ENCODE measurements at regions not wholly inside any gene's neighbourhood (a gene's known extent, or its start where the extent isn't known, plus 50 kb on each side); places are given as distances from the start of the nearest gene placed in this dataset.
A peak's percentile ranks its signal among the peaks of the same experiment; 100 is the strongest.
"Not testable (repeated sequence)": the region's sequence is repeated elsewhere in the genome, so short reads cannot be mapped to it uniquely, and the experiment has no call there.

DNA sequence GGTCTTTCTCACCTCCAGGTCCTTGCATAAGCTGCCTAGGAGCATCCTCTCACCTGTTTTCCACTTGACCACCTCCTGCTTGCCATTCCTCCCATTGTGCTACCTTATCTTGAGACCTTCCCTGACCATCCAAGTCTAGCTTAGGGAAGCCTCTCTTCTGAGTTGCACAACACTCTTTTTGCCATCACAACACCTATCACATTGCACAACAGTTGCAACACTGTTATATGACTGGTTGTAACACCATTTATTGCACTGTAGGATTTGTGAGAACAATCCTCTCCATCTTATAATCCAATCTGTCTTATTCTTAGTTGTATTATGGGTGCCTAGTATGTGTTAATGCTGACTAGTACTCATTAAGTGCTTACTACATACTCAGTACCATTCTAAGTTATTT lies 488.7 kb downstream of the OMA1 start:
- ATAC-seq, result no peak

DNA sequence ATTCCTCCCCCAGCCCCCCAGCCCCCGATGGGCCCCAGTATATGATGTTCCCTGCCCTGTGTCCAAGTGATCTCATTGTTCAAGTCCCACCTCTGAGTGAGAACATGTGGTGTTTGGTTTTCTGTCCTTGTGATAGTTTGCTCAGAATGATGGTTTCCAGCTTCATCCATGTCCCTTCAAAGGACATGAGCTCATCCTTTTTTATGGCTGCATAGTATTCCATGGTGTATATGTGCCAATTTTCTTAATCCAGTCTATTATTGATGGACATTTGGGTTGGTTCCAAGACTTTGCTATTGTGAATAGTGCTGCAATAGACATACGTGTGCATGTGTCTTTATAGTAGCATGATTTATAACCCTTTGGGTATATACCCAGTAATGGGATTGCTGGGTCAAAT lies 495.3 kb downstream of the OMA1 start:
- not testable (repeated sequence) for ATAC-seq

DNA sequence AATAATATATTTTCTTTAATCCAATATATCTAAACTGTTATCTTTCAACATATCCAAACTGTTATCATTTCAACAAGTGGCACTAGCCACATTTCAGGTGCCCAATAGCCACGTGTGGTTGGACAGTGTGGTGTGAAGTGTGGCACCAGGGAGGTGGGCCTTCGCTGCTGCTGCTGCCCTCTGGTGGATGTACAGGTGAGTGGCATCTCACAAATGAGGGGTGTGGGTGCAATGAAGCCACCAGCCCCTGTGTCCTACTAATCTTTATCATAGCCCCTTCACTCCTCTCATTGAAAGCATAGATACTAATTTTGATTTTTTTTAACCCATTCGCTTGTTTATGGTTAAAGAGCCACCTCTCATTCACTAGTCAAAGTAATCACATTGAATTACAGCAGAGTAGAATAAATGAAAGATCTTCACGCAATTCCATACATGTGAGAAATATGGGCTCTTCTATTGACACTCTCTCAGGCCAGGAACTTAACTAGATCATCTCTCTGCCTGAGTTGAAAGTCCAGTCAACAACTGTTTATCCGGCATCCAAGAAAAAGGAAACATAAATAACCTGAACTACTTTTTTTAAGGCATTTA lies 499.2 kb downstream of the OMA1 start:
- peak in 1 of 2 donors; percentile 35 for ATAC-seq

DNA sequence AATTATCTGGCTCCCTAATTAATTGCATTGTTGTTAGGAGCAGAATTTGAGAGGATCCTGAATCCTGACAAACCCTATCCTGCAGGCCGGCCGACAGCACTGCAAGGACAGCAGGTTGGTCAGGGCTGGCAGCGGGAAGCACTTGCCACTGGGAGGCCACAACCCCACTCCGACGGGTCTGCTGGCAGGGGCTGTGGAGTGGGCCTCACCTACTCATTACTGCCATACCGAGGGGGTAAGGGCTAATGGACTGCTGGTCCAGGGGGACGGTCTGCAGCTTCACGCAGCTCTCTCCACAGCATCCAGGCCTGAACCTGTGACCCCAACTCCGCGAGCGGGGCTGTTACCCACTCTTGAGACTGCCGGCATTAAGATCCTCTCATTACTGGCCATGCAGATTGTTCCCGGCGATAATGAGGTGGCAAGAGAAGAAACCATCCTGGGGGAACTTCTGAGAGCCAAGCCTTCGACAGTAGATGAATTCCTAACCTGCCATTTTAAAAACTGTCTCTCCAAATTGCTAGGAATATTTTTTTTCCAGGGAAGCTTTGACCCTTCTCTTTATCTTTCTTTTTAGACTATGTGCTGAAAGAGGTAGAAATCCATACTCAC lies 501.3 kb downstream of the OMA1 start:
- ATAC-seq, result no peak

DNA sequence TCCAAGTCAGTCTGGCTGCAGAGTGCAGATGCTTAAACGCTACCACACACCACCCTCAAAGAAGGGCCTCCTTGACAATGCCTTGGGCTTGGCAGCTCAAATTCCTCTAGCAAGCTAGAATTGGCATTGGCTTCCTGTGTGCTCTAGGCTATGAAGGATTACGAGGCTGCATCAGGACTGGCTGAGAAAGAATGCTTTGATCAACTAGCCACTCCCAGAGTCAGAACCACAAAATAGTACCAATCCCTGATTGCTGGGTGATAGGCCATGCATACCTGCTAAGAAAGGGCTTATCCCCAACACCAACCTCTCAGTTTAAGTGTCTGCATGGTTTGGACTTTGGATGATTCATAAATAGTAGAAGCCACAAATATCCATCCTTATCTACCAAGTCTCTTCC lies 504.9 kb downstream of the OMA1 start:
- ATAC-seq, result no peak

DNA sequence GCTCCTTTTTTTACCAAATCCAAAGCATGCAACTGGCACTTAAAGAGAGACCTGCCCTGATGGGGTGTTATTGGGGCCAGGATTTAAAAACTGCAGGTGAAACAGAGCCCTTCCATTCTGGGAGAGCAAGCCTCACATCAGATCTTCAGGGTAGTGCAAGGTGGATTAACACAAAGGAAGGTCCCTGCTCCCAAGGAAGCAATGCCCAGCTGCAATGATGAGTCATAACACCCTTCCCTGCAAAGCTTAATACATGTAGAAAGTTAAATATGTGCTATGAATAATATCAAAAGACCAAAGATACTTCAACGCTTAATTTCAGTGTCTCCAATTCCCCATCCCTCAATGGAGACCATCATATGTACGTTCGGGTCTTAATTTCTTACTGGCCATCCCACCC lies 508.0 kb downstream of the OMA1 start:
- no peak for ATAC-seq

DNA sequence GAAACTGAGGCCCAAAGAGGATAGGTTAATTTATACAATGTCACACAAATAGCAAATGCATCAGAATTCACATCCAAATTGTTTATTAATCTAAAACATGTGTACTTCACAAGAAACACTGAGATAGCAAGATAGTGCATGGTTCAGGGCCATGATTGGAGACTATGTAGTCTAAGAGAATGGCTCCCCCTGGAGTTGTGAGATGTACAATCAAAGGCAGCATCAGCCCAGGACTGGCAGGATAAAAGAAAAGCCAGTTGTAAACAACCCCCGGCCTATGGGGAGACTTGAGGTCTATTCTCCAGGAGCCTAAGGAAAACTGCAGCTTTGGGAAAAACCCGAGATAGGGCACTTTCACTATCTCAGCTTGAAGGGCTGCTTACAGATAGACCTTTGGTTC lies 511.0 kb downstream of the OMA1 start:
- no peak for ATAC-seq

DNA sequence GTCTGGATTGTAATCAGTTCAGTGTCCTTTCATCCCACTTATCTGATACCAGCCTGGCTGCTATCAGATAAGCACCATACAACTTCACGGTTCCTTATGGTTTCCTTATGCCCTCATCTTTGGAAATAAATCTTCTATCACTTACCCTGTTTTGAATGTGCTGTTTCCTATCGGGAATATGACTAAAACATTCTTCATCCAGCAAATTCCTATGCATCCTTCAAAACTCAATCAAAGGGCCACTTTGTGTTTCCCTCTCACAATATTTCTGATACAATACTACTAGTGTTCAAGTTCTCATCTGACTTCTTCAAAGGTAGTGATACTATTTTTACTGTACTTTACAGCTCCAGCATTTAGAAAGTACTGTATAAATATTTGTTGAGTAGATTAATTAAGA lies 513.2 kb downstream of the OMA1 start:
- ATAC-seq, result no peak

DNA sequence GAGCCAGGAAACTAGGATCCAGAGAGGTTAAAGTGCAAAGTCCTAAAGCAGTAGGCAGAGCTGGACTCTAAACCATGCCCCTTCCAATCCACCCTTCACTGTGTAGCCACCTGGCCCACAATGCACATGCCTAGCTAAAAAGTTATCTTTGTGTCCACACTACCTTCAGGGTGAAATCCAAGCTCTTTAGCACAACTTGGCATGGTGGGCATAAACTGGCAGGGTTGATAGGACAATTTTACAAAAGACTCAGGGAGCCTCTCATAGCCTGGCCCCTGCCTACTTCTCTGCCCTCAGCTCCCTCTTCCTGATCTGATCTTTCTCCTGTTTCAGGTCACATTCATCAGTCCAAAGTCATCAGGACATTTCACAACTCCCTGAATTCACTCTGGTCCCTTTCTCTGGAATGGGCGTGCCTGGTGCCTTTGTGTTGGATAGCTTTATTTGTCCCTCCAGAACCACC lies 513.9 kb downstream of the OMA1 start:
- no peak for ATAC-seq

DNA sequence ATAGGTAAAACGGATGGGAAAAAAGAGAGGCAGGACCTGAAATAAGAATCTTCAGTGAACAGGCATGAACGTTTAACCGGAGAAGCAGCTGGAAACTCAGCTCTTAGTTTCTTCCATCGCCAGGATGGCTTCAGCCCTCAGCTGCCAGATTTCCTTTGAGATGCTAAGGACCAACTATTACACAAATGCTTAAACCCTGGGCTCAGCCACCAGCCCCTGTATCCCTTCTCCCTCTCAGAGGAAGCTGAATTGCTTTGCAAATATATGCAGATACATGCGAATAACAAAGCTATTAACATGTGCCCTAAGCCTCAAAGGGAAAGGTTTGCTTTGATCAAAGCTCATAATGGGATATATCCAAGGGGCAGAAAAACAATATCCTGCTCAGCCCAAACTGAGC lies 515.1 kb downstream of the OMA1 start:
- ATAC-seq, result no peak

DNA sequence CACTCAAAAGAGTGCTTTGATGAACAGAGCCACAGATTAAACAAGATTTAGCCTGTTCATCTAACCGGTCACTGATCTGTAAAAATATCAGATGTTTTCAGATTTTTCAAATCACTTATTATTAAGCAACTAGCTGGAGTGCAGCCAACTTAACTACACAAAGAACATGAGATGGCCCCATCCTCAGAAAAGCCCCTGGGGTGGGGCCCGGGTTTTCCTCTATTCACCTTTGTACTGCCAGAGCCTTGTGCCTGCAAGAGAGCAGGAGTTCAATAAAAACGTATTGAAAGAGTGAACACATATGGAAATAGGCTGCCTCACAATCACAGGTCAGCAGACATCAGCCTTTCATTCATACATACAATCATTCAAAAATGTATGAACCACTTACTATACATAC lies 516.1 kb downstream of the OMA1 start:
- no peak for ATAC-seq

DNA sequence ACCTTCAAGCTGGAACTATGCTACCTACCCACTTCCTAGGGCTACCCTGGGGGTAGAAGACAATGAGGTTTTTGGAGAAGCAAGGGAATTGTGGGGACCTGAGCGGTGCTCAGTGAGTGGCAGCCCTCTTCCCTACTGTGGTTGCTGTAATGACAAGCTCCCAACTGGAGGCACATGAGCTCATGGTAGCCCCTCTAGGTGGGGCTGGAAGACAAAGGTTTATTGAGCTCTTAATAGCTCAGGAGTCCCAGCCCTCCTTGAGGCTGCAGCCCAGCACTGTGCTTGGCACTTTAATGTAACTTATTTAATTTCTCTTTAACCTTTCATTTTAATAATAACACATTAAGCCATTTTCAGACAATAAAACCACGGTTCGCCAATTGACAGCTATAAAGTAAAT lies 528.9 kb downstream of the OMA1 start:
- no peak for ATAC-seq

DNA sequence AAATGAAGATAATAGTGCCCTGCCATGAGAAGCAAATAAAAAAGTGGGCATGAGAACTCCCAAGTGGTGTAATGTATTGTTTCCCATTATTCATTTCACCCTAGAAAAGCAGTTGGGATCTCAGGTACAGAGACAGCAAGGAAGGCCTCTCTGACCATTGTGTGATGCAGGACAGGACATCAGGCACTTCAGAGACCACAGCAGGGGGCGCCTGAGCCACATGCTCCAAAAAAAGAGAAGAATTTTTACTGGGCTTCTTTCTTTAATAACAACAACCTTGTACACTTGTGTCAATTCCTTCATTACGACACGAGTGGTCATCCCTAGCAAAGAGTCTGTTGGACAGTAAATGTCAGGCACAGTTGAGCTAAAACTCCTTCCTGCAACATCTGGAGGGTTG lies 533.3 kb downstream of the OMA1 start:
- ATAC-seq, result no peak

DNA sequence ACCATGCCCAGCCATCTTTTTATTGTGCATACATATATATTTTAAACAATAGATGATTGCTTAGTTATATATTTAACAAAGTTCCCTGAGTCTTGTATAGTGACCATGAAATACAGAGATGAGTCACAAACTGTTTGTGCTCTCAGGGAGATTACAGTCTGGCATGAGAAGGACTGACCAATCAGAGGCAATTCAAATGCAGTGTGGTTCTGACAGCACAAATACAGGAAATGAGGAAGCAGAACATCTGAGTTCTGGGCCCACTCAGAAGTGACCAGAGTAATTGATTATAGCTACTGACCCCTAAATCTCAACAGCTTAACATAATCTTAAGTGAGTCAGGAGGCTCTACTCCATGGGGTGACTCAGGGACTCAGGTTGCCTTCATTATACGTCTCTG lies 534.5 kb downstream of the OMA1 start:
- no peak for ATAC-seq

DNA sequence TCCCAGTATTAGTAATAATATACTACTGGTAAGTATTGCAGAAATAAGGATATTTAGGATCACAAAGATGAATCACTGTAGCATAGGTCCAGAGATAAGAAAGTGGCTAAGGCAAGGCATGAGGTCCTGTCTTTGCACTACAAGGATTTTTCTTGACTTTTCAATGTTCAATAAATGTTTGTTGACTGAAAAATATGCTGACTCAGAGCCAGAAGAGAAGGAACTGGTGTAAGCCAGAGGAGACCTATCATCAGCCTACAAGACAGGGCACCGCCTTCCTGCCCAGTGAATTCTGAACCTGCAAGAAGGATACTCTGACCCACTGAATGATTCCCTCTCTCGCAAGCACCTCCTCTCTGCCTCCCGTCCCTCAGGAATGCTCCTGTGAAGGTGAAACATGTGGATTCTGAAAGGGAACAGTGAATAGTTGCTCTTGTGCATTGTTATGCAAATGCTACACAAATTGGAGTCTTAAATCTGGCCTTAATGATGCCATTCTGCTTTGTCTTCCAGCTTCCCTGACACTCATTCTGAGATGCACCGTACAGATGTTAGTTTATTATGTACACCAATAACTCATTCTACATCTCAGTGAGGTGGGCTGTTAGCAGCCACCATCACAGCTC lies 540.0 kb downstream of the OMA1 start:
- ATAC-seq, result no peak

DNA sequence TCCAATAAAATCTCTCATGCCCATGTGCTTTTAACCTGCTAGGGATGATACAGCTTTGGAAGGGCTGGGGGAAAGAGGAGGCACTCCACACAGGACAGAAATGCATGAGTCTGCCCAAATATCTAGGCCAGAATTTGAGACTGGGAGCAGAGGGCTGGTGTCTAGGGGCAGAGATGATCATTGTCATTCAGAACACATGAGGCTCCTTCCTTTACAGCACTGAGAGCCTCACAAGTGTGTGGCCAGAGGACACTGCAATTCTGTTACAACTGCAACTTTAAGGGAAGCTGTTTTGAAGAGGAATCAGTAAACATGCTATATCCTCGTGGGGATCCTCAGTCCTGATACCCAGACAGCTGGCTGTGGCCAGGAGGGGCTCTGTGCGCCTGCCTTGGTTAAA lies 541.3 kb downstream of the OMA1 start:
- no peak for ATAC-seq

DNA sequence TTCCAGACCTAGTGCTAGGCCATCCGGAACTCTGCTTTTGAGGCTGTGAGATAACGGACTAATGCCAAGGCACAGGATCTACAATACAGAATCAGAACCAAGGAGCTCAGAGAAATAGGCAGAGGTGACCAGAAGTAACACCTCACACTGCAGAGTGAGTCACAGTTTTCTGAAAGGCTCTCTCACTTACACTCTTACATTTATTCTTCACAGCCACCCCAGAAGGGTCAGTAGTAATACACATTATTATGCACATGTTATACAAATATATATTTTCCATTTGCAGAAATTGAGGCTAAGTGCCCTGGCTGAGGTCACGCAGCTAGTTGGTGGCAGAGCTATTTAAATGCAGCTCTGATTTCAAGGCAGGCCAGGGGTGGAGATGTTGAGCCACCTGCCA lies 542.5 kb downstream of the OMA1 start:
- ATAC-seq, result no peak

DNA sequence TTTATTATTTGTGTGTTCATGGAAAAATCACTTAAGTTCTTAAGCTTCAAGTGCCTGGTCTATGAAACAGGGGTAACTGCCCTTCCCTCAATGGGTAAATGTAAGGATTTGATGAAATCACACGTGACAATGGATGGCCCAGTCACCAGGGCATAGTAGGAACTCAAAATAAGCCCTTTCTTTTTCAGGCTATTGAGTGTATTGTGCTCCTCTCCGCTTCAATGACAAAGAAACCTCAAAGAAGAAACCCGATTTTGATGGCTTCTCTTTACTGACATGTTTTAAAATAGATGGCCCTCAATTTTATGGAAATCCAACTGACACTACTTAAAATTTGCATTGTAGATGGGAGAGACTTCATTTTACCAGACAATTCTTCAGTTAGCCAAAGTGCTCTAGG lies 543.5 kb downstream of the OMA1 start:
- no peak for ATAC-seq

DNA sequence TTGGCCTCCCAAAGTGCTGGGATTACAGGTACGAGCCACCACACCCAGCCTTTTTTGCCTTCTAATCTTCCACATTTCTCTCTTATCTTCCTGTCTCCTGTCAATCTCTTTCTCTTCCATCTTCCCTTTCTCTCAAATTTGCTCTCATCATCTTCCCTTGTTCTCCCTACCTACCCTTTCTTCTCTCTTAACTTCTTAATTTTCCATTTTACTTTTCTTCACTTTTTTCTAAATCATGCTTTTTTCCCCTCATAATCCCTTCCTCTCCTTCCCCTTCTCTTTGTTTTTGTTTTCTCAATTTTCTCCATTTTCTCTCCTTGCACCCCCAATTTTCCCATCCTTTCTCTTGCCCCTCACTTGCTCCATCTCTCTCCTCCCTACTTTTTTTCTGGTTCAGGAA lies 545.7 kb downstream of the OMA1 start:
- no peak for ATAC-seq

DNA sequence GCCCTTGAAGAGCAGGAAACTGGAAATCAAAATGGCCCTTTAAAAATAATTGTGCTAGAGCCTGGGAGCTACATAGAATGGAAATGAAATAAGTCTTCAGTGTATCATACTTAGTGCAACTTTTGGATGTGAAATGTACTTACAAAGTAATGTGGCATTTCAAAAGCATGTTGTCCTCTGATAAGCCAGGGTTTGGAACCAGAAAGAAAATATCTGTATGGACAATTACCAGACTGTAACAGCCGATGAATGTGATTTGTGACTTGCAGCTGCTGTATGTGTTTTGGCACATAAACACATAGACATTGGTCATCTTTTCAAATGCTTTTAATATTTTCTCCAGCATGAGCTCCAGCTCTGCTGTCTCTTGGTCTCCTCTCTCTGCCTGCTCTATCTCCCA lies 546.4 kb downstream of the OMA1 start:
- no peak for ATAC-seq

DNA sequence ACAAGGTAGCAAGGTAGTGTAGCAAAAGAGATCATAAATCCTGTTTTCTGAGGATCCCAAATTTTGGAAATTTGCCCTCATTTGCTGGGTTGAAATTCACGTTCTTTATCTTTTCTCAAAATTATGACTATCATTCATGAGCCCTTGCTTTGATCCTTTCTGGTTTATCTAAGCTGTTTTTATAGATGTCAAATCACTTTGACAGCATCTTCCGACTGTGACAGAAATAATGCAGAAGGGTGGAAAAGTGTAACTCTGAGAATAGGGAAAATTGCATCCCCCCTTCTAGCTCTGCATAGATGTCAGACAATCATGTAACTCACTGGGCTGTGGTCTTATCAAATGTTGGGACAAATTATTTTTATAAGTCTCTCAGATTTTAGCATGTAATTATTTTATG lies 550.1 kb downstream of the OMA1 start:
- ATAC-seq, result no peak

DNA sequence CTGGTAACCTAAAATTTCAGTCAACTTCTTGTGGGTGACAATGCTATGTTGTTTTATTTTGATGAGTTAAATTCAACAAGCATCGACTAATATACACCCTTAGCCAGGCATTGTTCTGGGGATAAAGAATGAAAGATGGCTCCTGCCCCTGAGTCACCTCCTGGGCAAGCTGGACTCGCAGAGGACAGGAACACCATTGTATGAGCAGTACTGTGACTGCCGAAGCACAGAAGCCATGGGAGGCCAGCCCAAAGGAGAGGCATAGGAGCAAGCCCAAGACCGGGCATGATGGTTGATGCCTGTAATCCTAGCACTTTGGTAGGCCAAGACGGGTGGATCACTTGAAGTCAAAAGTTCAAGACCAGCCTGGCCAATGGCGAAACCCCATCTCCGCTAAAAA lies 555.2 kb downstream of the OMA1 start:
- no peak for ATAC-seq

DNA sequence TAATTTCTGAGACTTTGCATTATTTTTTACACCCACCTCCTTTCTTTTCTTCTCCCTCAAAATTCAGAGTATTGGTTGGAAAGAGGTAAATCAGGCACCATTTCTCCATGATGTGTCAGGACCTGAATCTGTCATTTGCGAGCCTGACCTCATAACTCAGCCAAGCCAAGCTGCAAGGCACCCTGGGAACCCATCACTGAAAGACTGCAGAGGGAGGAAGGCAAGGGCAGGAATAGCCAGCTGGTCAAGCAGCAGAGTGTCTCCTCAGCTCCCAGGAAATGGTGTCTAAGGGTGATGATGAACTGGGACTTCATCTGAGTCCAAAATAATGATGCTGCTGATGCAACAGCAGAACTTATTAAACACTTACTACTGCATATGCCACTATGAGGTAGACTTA lies 556.6 kb downstream of the OMA1 start:
- ATAC-seq, result no peak

DNA sequence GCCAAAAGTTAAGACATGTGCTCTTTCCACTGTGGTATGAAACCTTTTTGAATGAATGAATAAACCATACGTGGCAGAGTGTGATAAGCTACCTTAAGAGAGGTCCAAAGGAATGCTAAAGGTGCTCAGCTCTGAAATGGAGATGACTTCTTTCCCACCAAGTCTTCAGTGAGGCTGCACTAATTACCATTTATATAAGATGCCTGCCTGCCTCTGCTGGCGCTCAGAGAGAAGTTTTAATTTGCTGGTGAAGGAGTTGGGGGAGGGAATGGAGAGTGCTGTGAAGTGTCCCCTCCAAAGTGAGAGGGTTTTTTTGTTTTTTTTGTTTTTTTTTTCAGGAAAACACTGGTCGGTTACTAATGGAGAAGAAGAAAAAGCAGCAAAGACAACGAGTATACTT lies 559.0 kb downstream of the OMA1 start:
- ATAC-seq, result no peak

DNA sequence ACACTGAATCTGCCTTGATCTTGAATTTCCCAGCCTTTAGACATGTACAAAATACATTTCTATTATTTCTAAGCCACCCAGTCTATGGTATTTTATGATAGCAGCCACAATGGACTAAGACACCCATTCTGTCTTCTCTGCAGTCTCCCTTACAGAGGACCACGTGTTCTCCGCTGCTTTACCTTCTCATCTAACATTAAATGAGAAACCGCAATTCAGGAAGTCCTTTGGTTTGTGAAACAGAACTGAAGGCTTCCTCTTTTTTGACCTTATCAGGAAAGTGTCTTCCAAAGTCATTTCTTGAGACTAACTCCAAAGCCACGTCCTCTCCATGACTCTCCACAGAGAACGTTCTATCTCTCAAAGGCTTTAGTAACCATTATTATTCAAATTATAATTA lies 560.1 kb downstream of the OMA1 start:
- ATAC-seq, result no peak
